BLaER1 (cell line): ENCODE measurements at regions not wholly inside any gene's neighbourhood (a gene's known extent, or its start where the extent isn't known, plus 50 kb on each side); places are given as distances from the start of the nearest gene placed in this dataset.

ENCODE experiments used
- H3K27ac ChIP-seq: shearing (Covaris generic); formaldehyde crosslinking; 2 replicates; pipeline ENCODE4 v1.8.1; 2022
- H3K27me3 ChIP-seq: shearing (Covaris generic); formaldehyde crosslinking; 2 replicates; pipeline ENCODE4 v1.8.1; 2022
- H3K36me3 ChIP-seq: shearing (Covaris generic); formaldehyde crosslinking; 2 replicates; pipeline ENCODE4 v1.8.1; 2022
- H3K4me1 ChIP-seq: shearing (Covaris generic); formaldehyde crosslinking; 2 replicates; pipeline ENCODE4 v1.8.1; 2022
- H3K4me2 ChIP-seq: shearing (Covaris generic); formaldehyde crosslinking; 2 replicates; pipeline ENCODE4 v1.8.1; 2022
- H3K4me3 ChIP-seq: shearing (Covaris generic); formaldehyde crosslinking; 2 replicates; pipeline ENCODE4 v1.8.1; 2022
- H3K9ac ChIP-seq: shearing (Covaris generic); formaldehyde crosslinking; 2 replicates; pipeline ENCODE4 v1.8.1; 2022
- H3K9me3 ChIP-seq: shearing (Covaris generic); formaldehyde crosslinking; 2 replicates; pipeline ENCODE4 v1.8.1; 2022
- H4K20me1 ChIP-seq: shearing (Covaris generic); formaldehyde crosslinking; 2 replicates; pipeline ENCODE4 v1.8.1; 2022
- Cebpa-rat ChIP-seq: shearing (Covaris generic); IDR thresholded peaks from 2 replicates; pipeline ENCODE4 v1.8.1; 2022

GRCh38 chr13:97057176-97057575 is 62.9 kb upstream of the OXGR1 start:
- H3K9ac ChIP-seq, result no peak overlapping the region
- H3K4me3 ChIP-seq, result no peak overlapping the region
- no peaks in the 10 kb centered on the region for H3K9me3 ChIP-seq
- no peak overlapping the region for H3K4me2 ChIP-seq
- no peaks in the 10 kb centered on the region for H3K27me3 ChIP-seq
- H4K20me1 ChIP-seq, result no peaks in the 10 kb centered on the region
- H3K27ac ChIP-seq, result no peak overlapping the region
- H3K36me3 ChIP-seq, result no peaks in the 10 kb centered on the region
- TF ChIP-seq Cebpa-rat, result no peak
- H3K4me1 ChIP-seq, result no peaks in the 10 kb centered on the region

- no peaks in the 10 kb centered on the region for H3K4me1 ChIP-seq
- H3K9me3 ChIP-seq, result no peaks in the 10 kb centered on the region
- H3K9ac ChIP-seq, result no peak overlapping the region
- TF ChIP-seq Cebpa-rat, result no peak
- H4K20me1 ChIP-seq, result no peaks in the 10 kb centered on the region
- no peak overlapping the region for H3K27ac ChIP-seq
- H3K36me3 ChIP-seq, result no peaks in the 10 kb centered on the region
- H3K27me3 ChIP-seq, result no peaks in the 10 kb centered on the region
- no peak overlapping the region for H3K4me2 ChIP-seq
- H3K4me3 ChIP-seq, result no peak overlapping the region
Measured at GRCh38 chr13:97058391-97058790, 64.1 kb upstream of the OXGR1 start.

GRCh38 chr13:97058926-97059325 is 64.7 kb upstream of the OXGR1 start:
- no peak overlapping the region for H3K9ac ChIP-seq
- H3K4me2 ChIP-seq, result no peak overlapping the region
- no peaks in the 10 kb centered on the region for H3K9me3 ChIP-seq
- no peaks in the 10 kb centered on the region for H3K4me1 ChIP-seq
- H3K27me3 ChIP-seq, result no peaks in the 10 kb centered on the region
- H3K4me3 ChIP-seq, result no peak overlapping the region
- no peak overlapping the region for H3K27ac ChIP-seq
- H3K36me3 ChIP-seq, result no peaks in the 10 kb centered on the region
- H4K20me1 ChIP-seq, result no peaks in the 10 kb centered on the region
- TF ChIP-seq Cebpa-rat, result no peak

- peaks cover 7% of the 10 kb centered on the region; the same call in 1 of the 2 replicates for H3K4me1 ChIP-seq
- H3K36me3 ChIP-seq, result no peaks in the 10 kb centered on the region
- H3K27me3 ChIP-seq, result no peaks in the 10 kb centered on the region
- TF ChIP-seq Cebpa-rat, result no peak
- H3K27ac ChIP-seq, result no peak overlapping the region
- H4K20me1 ChIP-seq, result no peaks in the 10 kb centered on the region
- H3K9me3 ChIP-seq, result no peaks in the 10 kb centered on the region
- no peak overlapping the region for H3K4me2 ChIP-seq
- H3K9ac ChIP-seq, result no peak overlapping the region
- no peak overlapping the region for H3K4me3 ChIP-seq
Measured at GRCh38 chr13:97067017-97067895, 73.0 kb upstream of the OXGR1 start.

- Histone ChIP-seq H3K4me2 (no peak overlapping the region), H3K27ac (no peak overlapping the region), H3K27me3 (no peaks in the 10 kb centered on the region), H3K4me1 (peaks cover 7% of the 10 kb centered on the region; the same call in 1 of the 2 replicates), H3K9ac (no peak overlapping the region), H4K20me1 (no peaks in the 10 kb centered on the region), H3K36me3 (no peaks in the 10 kb centered on the region), H3K4me3 (no peak overlapping the region), H3K9me3 (peaks cover 1% of the 10 kb centered on the region)
- no peak for TF ChIP-seq Cebpa-rat
Measured at GRCh38 chr13:97068151-97068550, 73.9 kb upstream of the OXGR1 start.

GRCh38 chr13:97069050-97069815 is 75.0 kb upstream of the OXGR1 start:
- no peak overlapping the region for H3K4me2 ChIP-seq
- H3K27ac ChIP-seq, result no peak overlapping the region
- no peaks in the 10 kb centered on the region for H3K36me3 ChIP-seq
- no peaks in the 10 kb centered on the region for H4K20me1 ChIP-seq
- H3K4me3 ChIP-seq, result no peak overlapping the region
- no peak overlapping the region for H3K9ac ChIP-seq
- no peak for TF ChIP-seq Cebpa-rat
- peaks cover 7% of the 10 kb centered on the region; the same call in 1 of the 2 replicates for H3K4me1 ChIP-seq
- no peaks in the 10 kb centered on the region for H3K27me3 ChIP-seq
- peaks cover 10% of the 10 kb centered on the region for H3K9me3 ChIP-seq

- TF ChIP-seq Cebpa-rat, result no peak
- peaks cover 29% of the 10 kb centered on the region for H3K9me3 ChIP-seq
- no peak overlapping the region for H3K9ac ChIP-seq
- H3K36me3 ChIP-seq, result no peaks in the 10 kb centered on the region
- H3K4me3 ChIP-seq, result no peak overlapping the region
- H3K27me3 ChIP-seq, result no peaks in the 10 kb centered on the region
- H3K4me2 ChIP-seq, result no peak overlapping the region
- H4K20me1 ChIP-seq, result no peaks in the 10 kb centered on the region
- no peak overlapping the region for H3K27ac ChIP-seq
- peaks cover 7% of the 10 kb centered on the region; the same call in 1 of the 2 replicates for H3K4me1 ChIP-seq
Measured at GRCh38 chr13:97072297-97072696, 78.0 kb upstream of the OXGR1 start.

GRCh38 chr13:97074618-97075017 is 80.3 kb upstream of the OXGR1 start:
- Histone ChIP-seq H3K27me3 (no peaks in the 10 kb centered on the region), H3K36me3 (no peaks in the 10 kb centered on the region), H4K20me1 (no peaks in the 10 kb centered on the region), H3K27ac (no peak overlapping the region), H3K4me1 (no peaks in the 10 kb centered on the region), H3K4me2 (no peak overlapping the region), H3K9me3 (peaks cover 29% of the 10 kb centered on the region), H3K4me3 (no peak overlapping the region), H3K9ac (no peak overlapping the region)
- TF ChIP-seq Cebpa-rat, result no peak

GRCh38 chr13:97076898-97077297 is 82.6 kb upstream of the OXGR1 start:
- H3K4me2 ChIP-seq, result no peak overlapping the region
- no peak overlapping the region for H3K4me3 ChIP-seq
- no peak overlapping the region for H3K27ac ChIP-seq
- H3K36me3 ChIP-seq, result no peaks in the 10 kb centered on the region
- H3K4me1 ChIP-seq, result no peaks in the 10 kb centered on the region
- no peaks in the 10 kb centered on the region for H3K27me3 ChIP-seq
- peaks cover 29% of the 10 kb centered on the region for H3K9me3 ChIP-seq
- H3K9ac ChIP-seq, result no peak overlapping the region
- no peak for TF ChIP-seq Cebpa-rat
- no peaks in the 10 kb centered on the region for H4K20me1 ChIP-seq

GRCh38 chr13:97077341-97077740 is 83.1 kb upstream of the OXGR1 start:
- Histone ChIP-seq H3K4me3 (no peak overlapping the region), H3K4me2 (no peak overlapping the region), H4K20me1 (no peaks in the 10 kb centered on the region), H3K9ac (no peak overlapping the region), H3K27ac (no peak overlapping the region), H3K9me3 (peaks cover 29% of the 10 kb centered on the region), H3K4me1 (no peaks in the 10 kb centered on the region), H3K36me3 (no peaks in the 10 kb centered on the region), H3K27me3 (no peaks in the 10 kb centered on the region)
- no peak for TF ChIP-seq Cebpa-rat
